CD4-positive, alpha-beta T cell treated with Interleukin-17A for 1 hour (primary cell): ENCODE measurements at regions not wholly inside any gene's neighbourhood (a gene's known extent, or its start where the extent isn't known, plus 50 kb on each side); places are given as distances from the start of the nearest gene placed in this dataset.

ENCODE experiments used
- DNase-seq: peaks from one replicate; pipeline ENCODE4 v3.0.0-alpha.2; 2020

DNA sequence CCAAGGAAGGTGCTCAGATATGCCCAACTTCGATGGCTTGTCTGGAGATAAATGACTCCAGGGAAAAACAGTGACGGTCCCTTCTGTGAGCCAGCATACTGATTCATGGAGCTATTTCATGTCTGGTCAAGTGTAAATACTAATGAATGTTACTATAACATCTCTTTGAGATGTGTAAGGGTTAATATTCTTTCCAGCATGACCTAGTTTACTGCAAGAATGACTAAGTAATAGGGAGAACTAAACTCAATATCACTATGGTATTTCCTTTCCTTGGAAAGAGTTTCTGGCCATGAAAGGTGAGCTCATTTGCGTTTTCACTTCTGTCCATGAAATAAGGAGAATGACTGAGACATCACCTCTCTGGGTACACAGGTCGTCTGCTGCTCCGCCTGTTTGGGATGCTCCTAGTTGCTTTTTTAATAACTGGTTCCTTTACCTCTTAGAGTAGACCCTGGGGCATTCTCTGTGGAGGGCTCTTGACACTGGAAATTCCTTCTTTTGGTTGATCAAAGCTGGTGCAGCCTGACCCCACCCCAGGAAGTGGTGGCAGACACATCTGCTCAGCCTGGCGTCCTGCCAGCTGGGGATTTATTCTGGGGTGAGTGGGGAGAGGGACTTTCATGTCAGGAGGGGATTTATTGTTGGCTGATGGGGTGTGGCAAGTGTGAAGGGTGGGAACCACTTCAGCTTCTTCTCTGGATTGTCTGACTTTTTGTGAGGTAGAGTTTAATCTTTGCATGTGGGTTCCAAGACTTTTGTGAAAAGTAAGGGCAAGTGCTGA is 250.0 kb upstream of the MPDZ start:
- no peak for DNase-seq

DNA sequence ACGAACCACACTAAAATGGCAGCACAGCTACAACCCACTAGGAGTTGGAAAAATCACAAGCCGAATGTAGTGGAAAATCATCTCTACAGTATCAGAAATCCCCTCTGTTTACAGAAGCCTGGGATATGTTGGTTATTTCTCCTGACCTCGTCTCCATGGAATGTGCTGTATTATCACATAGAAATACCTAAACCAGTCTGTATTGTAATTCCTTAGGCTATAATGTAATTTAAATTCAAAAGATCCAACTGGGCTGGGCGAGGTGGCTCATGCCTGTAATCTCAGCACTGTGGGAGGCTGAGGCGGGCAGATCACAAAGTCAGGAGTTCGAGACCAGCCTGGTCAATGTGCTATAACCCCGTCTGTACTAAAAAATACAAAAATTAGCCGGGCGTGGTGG is 244.8 kb upstream of the MPDZ start:
- DNase-seq = no peak

GRCh38 chr9:13520069-13520468 is 240.6 kb upstream of the MPDZ start:
- DNase-seq = no peak

GRCh38 chr9:13513716-13514444 is 234.4 kb upstream of the MPDZ start:
- no peak for DNase-seq

- DNase-seq = no peak
Observed at GRCh38 chr9:13513286-13513685, 233.8 kb upstream of the MPDZ start.

DNA sequence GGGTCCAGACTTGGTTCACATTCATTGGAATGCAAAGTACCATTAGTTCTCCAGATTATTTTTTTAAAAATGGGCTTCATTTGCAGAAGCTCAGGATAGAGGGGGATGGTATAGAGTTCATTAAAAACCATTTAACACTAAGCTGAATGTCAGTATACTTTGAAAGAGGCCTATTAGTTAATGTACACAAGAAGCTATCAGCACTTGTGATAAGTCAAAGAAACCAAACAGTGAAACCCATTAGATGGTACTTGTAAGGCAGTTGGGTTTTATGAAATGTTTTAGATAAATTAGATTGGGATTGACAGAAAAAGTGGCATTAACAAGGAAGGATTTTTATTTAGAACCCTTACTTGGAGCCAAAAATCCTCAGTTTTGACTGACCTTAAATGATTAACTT is 229.2 kb upstream of the MPDZ start:
- no peak for DNase-seq

- no peak for DNase-seq
Observed at GRCh38 chr9:13508086-13508485, 228.6 kb upstream of the MPDZ start.

- DNase-seq = no peak
Observed at GRCh38 chr9:13505797-13506196, 226.3 kb upstream of the MPDZ start.

GRCh38 chr9:13503599-13503998 is 224.1 kb upstream of the MPDZ start:
- DNase-seq = no peak

DNA sequence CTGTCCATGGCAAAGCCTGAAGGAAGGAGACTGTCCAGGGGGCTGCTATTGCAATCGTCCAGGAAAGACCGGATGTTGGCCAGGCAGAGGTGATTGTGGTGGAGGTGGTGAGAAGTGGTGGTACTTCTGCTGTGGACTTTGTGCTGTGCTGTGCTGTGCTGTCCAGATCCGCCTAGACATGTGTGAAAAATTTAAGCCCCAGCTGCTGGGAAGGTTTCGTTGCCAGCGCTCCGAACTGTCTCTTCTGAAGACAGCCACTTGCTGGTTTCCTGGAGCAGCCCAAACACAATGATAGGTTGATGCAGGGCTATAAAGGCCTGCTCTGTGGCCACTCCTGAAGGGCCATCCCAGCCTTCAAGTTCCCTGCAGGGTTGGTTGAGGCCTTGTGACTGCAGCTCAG is 223.0 kb upstream of the MPDZ start:
- DNase-seq = no peak

DNA sequence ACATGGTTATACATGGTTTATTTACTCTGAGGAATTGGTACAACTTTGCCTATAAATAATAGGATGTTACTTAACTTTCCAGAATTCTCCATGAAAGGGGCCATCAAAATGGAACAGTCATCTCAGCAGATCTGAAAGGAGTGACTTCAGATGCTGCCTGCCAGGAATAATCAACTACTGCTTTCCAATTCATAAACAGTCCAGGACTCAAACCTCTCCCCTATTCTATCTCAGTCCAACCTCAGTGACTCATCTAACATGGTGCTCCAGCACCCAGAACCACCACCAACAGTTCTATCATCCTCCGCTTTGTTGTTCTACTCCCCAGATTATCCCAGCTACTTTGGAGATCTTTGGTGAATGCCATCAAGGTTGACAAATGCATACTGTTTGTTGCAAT is 221.5 kb upstream of the MPDZ start:
- no peak for DNase-seq

DNA sequence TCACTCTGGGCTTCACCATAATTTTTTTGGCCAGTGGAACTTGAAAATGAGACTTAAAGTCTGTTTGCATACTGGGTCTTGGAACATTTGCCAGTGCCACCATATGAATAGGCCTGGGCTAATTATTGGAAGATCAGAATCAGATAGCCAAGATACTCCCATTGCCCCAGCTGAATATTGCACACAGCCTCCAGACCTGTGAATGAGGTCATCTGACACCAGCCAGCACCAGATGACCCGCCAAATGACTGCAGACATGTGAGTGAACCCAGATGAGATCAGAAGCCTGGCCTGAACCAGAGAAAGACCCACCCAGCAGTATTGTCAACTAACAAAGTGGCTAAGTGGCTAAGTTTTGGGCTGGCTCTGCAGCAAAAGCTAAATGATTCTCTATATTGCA is 220.5 kb upstream of the MPDZ start:
- no peak for DNase-seq

- no peak for DNase-seq
Observed at GRCh38 chr9:13493697-13494096, 214.2 kb upstream of the MPDZ start.

GRCh38 chr9:13491493-13492424 is 212.3 kb upstream of the MPDZ start:
- DNase-seq = no peak

DNA sequence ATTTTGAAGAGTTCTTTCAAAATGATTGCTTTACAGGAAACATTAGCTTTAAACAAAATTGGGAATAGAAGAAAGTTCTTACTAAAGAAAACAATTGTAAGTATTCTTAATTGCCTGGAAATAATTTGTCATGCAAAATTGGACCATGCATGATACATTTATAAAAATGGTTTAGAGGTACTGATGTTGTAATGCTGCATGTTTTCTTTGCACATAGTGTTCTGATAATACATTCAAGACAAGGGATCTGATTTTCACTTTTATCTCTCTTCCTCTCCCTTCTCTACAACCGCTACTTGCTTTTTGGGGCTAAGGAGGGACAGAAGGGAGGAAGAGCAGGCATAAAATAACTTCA is 211.6 kb upstream of the MPDZ start:
- DNase-seq = no peak

DNA sequence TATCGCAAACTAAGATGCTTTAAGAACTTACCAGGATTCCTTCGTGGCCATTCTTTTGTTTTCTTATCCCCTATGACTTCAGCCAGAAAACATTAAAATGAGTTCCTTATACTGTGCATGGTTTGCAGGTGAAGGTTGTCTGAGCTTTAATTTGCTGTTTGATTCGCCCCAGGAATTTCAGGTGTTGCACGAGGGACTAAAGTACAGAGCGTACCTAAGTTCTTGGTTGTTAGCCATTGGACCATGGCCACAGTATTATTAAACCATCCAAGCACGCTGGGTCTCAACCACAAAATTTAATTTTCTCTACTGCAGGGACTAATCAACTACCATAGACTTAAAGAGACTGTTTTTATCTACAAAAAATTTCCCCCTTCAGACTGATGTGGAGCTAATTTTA is 208.4 kb upstream of the MPDZ start:
- DNase-seq = no peak

DNA sequence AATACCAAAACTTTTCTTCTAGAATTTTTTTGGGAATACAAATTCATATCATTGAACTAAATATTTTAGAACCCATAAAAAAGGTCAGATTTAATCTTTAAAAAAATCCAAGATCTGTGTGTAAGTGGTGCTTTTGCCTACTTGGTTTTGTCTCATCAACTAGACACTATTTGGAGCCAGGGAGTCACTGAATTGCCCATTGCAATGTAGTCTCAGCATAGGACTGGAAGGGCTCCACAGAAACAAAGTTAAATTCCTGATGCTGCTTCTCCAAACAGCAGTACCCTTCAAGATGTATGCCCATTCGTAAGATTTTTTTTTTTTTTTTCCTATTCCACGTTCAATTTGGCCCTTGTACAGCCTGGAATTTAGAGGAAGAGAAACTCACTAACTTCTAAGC is 208.0 kb upstream of the MPDZ start:
- DNase-seq = no peak

DNA sequence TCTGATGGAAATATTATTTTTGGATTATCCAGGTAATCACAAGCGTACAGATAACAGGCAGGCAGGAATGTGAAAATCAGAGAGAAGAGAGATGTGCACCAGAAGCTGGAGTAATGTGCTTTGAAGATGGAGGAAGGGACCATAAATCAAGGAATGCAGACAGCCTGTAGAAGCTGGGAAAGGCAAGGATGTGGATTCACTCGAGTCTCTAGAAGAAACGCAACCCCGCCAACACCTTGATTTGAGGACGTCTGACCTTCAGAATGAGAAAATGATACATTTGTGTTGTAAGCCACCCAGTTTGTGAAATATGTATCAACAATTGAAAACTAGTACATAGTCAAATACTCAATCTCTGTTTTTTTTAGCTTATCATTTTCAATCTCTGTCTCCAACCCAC is 207.6 kb upstream of the MPDZ start:
- no peak for DNase-seq

GRCh38 chr9:13485068-13485596 is 205.6 kb upstream of the MPDZ start:
- no peak for DNase-seq

DNA sequence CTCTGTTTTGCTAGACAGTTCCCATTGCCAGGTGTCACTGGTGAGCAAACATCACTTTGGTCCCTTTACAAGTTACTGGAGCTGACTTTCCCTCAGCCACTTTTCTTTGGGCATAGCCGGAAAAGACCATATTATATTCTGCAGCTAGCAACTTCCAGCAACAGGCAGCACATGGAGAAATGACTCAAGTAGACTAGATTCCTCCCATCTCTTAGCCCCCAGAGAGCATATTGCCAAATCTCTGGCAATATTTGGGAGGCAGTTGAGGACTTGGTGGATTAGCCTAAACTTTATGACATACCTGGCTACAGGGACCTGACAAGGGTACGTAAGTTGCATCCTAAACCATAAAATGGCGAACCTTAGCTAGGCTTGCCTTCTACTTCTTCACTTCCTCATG is 204.7 kb upstream of the MPDZ start:
- no peak for DNase-seq

GRCh38 chr9:13481274-13481673 is 201.8 kb upstream of the MPDZ start:
- DNase-seq = no peak

DNA sequence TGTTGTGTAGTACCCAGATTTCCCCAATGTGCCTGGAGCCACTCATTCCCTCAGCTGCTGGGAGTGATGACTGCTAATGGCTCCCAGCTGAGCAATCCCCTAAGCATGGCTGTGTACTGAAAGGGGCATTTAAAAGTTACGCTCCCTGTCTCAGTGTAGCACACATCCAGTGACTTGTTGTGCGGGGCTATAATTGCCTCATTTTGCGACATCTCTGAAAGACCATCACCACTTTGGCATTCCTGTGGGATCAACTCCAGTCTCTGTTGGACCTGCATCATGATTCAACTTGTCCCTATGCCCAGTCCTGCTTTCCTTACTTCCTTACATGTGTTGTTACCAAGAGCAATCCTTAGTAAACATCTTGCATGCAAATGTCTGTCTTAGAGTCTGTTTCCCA is 201.2 kb upstream of the MPDZ start:
- DNase-seq = no peak

DNA sequence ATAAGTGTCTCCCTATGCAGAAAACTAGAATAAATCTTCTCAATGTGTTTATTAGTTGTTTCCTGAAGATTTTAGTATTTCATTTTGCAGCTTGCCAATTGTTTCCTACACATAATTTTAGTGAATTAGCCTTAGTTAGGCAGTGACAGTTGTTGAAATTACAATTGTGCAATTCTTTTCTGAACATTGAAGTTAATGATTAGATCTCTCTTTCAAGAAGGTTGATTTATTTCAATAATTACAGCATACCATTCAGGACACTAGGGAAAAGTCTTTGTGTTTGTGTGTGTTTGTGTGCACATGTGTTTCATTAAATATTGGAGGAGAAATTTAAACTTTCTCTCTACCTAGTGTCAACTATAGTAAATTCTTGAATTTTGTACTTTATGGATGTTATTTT is 199.6 kb upstream of the MPDZ start:
- no peak for DNase-seq
